ENCODE measurements at regions not wholly inside any gene's neighbourhood (a gene's known extent, or its start where the extent isn't known, plus 50 kb on each side); places are given as distances from the start of the nearest gene placed in this dataset.

DNA sequence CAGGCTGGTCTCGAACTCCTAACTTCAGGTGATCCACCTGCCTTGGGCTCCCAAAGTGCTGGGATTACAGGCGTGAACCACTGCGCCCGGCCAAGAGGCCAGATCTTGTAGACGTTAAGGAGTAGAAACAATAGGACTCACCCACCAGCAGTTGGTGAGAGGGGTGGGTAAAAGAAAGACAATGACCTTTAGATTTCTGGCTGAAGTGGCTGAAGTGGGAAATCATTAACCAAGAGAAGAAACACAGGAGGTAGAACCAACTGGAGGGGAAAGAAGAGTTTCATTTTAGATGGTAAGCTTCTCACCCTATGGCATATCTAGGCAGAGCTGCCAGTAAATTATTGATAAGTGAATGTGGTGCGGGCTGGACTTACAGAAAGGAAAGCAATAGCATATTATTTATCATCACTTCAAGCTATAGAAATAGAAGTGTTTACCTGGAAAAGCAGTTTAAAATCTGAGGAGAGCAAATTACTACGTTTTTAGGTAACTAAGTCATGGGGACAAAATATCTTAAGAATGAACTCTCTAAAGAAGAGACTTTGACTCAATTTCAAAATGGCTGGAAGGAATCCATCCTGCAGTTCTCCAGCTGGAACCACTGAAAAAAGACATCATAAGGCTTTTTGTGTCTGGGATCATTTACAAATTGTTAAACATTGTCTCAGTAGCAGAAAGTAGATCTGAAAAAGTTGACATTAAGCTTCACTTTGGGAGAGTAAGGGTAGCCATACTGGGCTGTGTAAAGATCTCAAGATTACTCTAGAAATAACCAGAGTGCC lies 109.6 kb downstream of the ALDH8A1 start:
- TF ChIP-seq, protein P1, sequence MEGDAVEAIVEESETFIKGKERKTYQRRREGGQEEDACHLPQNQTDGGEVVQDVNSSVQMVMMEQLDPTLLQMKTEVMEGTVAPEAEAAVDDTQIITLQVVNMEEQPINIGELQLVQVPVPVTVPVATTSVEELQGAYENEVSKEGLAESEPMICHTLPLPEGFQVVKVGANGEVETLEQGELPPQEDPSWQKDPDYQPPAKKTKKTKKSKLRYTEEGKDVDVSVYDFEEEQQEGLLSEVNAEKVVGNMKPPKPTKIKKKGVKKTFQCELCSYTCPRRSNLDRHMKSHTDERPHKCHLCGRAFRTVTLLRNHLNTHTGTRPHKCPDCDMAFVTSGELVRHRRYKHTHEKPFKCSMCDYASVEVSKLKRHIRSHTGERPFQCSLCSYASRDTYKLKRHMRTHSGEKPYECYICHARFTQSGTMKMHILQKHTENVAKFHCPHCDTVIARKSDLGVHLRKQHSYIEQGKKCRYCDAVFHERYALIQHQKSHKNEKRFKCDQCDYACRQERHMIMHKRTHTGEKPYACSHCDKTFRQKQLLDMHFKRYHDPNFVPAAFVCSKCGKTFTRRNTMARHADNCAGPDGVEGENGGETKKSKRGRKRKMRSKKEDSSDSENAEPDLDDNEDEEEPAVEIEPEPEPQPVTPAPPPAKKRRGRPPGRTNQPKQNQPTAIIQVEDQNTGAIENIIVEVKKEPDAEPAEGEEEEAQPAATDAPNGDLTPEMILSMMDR (conservative IDR thresholded peaks at IDR 0.05): no peak
- no peak for TF ChIP-seq EZH2 (IDR thresholded peaks at IDR 0.05; ENCODE audit: low read depth)
